ENCODE measurements at regions not wholly inside any gene's neighbourhood (a gene's known extent, or its start where the extent isn't known, plus 50 kb on each side); places are given as distances from the start of the nearest gene placed in this dataset.

- no peak for TF ChIP-seq POLR2A (IDR thresholded peaks at IDR 0.05)
- TF ChIP-seq, protein P1, sequence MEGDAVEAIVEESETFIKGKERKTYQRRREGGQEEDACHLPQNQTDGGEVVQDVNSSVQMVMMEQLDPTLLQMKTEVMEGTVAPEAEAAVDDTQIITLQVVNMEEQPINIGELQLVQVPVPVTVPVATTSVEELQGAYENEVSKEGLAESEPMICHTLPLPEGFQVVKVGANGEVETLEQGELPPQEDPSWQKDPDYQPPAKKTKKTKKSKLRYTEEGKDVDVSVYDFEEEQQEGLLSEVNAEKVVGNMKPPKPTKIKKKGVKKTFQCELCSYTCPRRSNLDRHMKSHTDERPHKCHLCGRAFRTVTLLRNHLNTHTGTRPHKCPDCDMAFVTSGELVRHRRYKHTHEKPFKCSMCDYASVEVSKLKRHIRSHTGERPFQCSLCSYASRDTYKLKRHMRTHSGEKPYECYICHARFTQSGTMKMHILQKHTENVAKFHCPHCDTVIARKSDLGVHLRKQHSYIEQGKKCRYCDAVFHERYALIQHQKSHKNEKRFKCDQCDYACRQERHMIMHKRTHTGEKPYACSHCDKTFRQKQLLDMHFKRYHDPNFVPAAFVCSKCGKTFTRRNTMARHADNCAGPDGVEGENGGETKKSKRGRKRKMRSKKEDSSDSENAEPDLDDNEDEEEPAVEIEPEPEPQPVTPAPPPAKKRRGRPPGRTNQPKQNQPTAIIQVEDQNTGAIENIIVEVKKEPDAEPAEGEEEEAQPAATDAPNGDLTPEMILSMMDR (IDR thresholded peaks at IDR 0.05), result no peak
These were observed 195.3 kb upstream of the MYO3A start for GRCh38 chr10:25738776-25739175.
